AG09319 (cell line): ENCODE measurements at regions not wholly inside any gene's neighbourhood (a gene's known extent, or its start where the extent isn't known, plus 50 kb on each side); places are given as distances from the start of the nearest gene placed in this dataset.

Source experiments
- DNase-seq: peaks from one replicate; pipeline ENCODE4 v3.0.0-alpha.2; 2010; ENCODE audit warnings: low read depth; ENCODE audit errors: extremely low read depth
- CTCF ChIP-seq: IDR thresholded peaks from 2 replicates; pipeline ENCODE4 v1.5.1; 2011; ENCODE audit warnings: low read depth, mild to moderate bottlenecking, inconsistent platforms, low read length, moderate library complexity

DNA sequence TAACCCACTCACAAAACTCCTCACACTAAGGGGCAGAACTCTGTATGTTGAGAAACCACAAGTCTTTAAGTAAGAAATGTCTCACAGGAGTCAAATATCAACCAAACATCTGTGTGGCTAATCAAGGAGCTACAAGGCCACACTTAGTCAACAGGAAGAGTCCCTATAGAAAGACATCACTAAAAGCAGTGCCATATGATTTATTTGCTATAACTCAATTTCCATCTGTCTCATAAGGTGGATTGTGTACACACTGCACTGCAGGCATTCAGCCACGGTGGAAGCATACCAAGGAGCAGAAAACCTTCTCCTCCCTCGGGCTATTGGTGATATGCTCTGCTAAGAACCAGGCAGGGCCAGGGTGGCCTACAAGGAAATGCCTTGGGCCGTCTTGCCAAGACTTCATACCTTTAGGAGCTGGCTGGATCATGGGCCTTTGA, 197.6 kb upstream of the CFAP20DC start:
- TF ChIP-seq CTCF = no peak
- DNase-seq = no peak

- no peak for DNase-seq
- TF ChIP-seq CTCF = no peak
These were observed 197.0 kb upstream of the CFAP20DC start for GRCh38 chr3:59246719-59247401.

- no peak for TF ChIP-seq CTCF
- peak; percentile 62 for DNase-seq
These were observed 196.2 kb upstream of the CFAP20DC start for GRCh38 chr3:59245859-59246501.

GRCh38 chr3:59245300-59245858, 195.6 kb upstream of the CFAP20DC start:
- TF ChIP-seq CTCF = no peak
- DNase-seq = no peak

DNA sequence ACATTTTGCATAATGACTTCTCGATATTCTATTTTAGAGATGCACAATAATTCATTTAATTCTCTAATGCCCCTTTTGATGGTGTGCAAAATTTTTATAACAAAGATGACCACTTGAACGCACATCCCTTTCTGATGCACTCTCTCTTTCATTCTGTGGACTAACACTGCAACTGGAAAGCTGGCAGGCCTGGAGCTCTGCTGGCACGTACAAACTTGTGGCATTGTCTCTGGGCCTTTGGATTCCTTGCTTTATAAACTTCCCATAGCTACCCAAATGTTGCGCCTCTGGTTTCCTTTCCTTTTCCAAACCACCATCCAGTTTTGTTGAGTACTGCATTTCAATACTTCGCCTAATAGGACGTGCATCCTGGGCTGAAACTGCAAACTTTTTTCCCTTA, 194.5 kb upstream of the CFAP20DC start:
- no peak for DNase-seq
- TF ChIP-seq CTCF = no peak

DNA sequence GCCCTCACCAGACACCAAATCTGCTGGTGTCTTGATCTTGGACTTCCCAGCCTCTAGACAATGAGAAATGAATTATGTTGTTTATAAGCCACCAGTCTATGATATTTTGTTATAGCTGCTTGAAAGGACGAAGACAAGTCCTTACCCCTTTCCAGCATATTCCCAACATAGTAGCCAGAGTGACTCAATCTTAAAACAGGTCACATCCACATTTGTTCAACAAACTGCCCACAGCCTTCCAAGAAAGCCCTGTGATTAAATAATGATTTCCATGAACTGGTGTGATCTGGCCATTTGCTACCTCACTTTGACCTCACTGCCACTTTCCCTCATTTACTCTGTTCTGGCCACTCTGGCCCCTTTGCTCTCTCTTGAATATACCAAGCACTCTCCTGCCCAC, 193.7 kb upstream of the CFAP20DC start:
- DNase-seq = no peak
- no peak for TF ChIP-seq CTCF

DNA sequence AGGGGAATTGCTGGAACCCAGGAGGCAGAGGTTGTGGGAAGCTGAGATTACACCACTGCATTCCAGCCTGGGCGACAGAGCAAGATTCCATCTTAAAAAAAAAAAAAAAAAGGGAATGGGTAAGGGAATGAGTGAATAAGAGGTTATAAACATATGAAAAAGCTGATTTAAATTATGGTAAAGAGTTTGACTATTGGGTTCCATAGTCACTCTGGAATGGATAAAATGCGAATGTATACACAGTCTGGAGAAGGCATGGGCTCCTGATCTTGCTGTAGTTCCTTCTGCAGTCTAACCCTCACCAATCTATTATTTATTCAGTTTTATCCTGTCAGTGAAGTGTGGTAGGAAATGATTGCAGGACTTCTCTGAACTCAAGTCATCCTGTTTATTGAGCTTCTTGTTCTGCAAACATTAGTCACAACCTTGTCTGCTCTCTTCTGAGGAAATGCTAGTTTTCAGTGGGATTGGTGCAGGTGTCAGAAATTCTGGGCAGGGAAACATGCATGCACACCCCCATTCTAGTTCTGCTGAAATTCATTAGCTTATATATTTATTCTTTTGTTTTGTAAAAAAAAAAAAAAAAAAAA, 190.9 kb upstream of the CFAP20DC start:
- no peak for DNase-seq
- no peak for TF ChIP-seq CTCF
